Spleen (tissue), 7 donors: ENCODE measurements at regions not wholly inside any gene's neighbourhood (a gene's known extent, or its start where the extent isn't known, plus 50 kb on each side); places are given as distances from the start of the nearest gene placed in this dataset.

Source experiments
- CTCF ChIP-seq, 11 experiments: fragments of 200-600 bp in 7 of 11; fragments of 450-650 bp in 4 of 11; sonication (generic) in 4 of 11; IDR thresholded peaks in 8 of 11; conservative IDR thresholded peaks in 3 of 11; 1 replicate in 7 of 11; 2 replicates in 4 of 11; pipeline versions ENCODE4 v1.4.0 to v1.8.0; 2016 to 2021; ENCODE audit warnings: antibody characterized with exemption in 11 of 11, inconsistent platforms in 4 of 11, mild to moderate bottlenecking in 1 of 11
- POLR2A ChIP-seq, 3 donors: fragments of 450-650 bp; IDR thresholded peaks; one replicate each; pipeline ENCODE4 v1.5.1; 2017; ENCODE audit warnings: antibody characterized with exemption in 3 of 3, mild to moderate bottlenecking in 1 of 3
- POLR2AphosphoS5 ChIP-seq, 3 donors: sonication (generic); formaldehyde crosslinking; IDR thresholded peaks; one replicate each; pipeline ENCODE4 v1.5.1; 2017; ENCODE audit warnings: antibody characterized with exemption in 3 of 3
- donor health status: DM: no; HTN: no; CAD: no; lungs with moderate emphysema.
- donor health status: DM: no; HTN: no; CAD: no.
- donor health status: DM: no; HTN: no; CAD: no.

GRCh38 chr1:229127301-229127700 is 143.6 kb upstream of the RAB4A start:
- no peak for TF ChIP-seq POLR2AphosphoS5 (IDR thresholded peaks at IDR 0.05)
- TF ChIP-seq CTCF (IDR thresholded peaks at IDR 0.05 in 8 of 11, conservative IDR thresholded peaks at IDR 0.05 in 3 of 11) = no peak
- TF ChIP-seq POLR2A (IDR thresholded peaks at IDR 0.05) = no peak
